GM13976 (cell line): ENCODE measurements at regions not wholly inside any gene's neighbourhood (a gene's known extent, or its start where the extent isn't known, plus 50 kb on each side); places are given as distances from the start of the nearest gene placed in this dataset.

Experiments
- DNase-seq: peaks from one replicate; pipeline ENCODE4 v3.0.0; 2012; ENCODE audit warnings: low spot score
- CTCF ChIP-seq: IDR thresholded peaks from 2 replicates; pipeline ENCODE4 v1.5.1; 2012; ENCODE audit warnings: borderline replicate concordance, mild to moderate bottlenecking; ENCODE audit not compliant: insufficient read depth; ENCODE audit errors: extremely low read depth, missing control alignments, control extremely low read depth
- in situ Hi-C: fragments of 300-500 bp; cut with MboI; formaldehyde crosslinking; loops from one replicate; pipeline ENCODE4 v1.12.0; 2022; ENCODE audit warnings: low sequenced_read_pairs, mixed read lengths, inconsistent platforms; ENCODE audit not compliant: unreplicated experiment

GRCh38 chr1:57594002-57594401 lies 170.1 kb upstream of the DAB1 start:
- no peak for TF ChIP-seq CTCF
- in situ Hi-C loops, result no loop called here
- no peak for DNase-seq

GRCh38 chr1:57591842-57592241 lies 168.0 kb upstream of the DAB1 start:
- in situ Hi-C loops, result no loop called here
- no peak for TF ChIP-seq CTCF
- no peak for DNase-seq

- in situ Hi-C loops, result no loop called here
- TF ChIP-seq CTCF, result no peak
- no peak for DNase-seq
Measured at GRCh38 chr1:57590978-57591377, 167.1 kb upstream of the DAB1 start.

GRCh38 chr1:57586842-57587241 lies 163.0 kb upstream of the DAB1 start:
- in situ Hi-C loops, result no loop called here
- no peak for TF ChIP-seq CTCF
- DNase-seq, result no peak

- TF ChIP-seq CTCF, result no peak
- in situ Hi-C loops, result no loop called here
Measured at GRCh38 chr1:57578680-57579079, 154.8 kb upstream of the DAB1 start.

GRCh38 chr1:57578099-57578498 lies 154.2 kb upstream of the DAB1 start:
- DNase-seq, result no peak
- TF ChIP-seq CTCF, result no peak
- in situ Hi-C loops, result no loop called here

More at GRCh38 chr1:57578680-57579079, 154.8 kb upstream of the DAB1 start:
- no peak for DNase-seq

GRCh38 chr1:57576756-57577155 lies 152.9 kb upstream of the DAB1 start:
- TF ChIP-seq CTCF, result no peak

More at GRCh38 chr1:57576756-57577155, 152.9 kb upstream of the DAB1 start:
- in situ Hi-C loops, result no loop called here
- no peak for DNase-seq
